Heart left ventricle (tissue), 16 donors: ENCODE measurements at regions not wholly inside any gene's neighbourhood (a gene's known extent, or its start where the extent isn't known, plus 50 kb on each side); places are given as distances from the start of the nearest gene placed in this dataset.

ENCODE experiments used
- ATAC-seq, 4 donors: fragments of 200-7000 bp; cut with Tn5 transposase; one replicate each; pipeline ENCODE4 v1.9.1; 2020 to 2022; ENCODE audit warnings: moderate library complexity in 4 of 4, mild to moderate bottlenecking in 3 of 4, moderate number of reproducible peaks in 1 of 4
- DNase-seq, 5 donors: peaks; one replicate each; pipeline ENCODE4 v3.0.0-alpha.2; 2020
- H3K27ac ChIP-seq, 12 donors: fragments of 200-600 bp; sonication (generic) in 4 of 12; one replicate each; pipeline versions ENCODE4 v1.5.0 to v1.8.0; 2016 to 2022; ENCODE audit warnings: mild to moderate bottlenecking in 2 of 12
- H3K27me3 ChIP-seq, 9 donors: fragments of 200-600 bp; sonication (generic) in 2 of 9; one replicate each; pipeline versions ENCODE4 v1.5.1 to v1.8.0; 2016 to 2022; ENCODE audit warnings: mild to moderate bottlenecking in 3 of 9
- H3K36me3 ChIP-seq, 9 donors: fragments of 200-600 bp; sonication (generic) in 2 of 9; one replicate each; pipeline versions ENCODE4 v1.5.0 to v1.8.0; 2018 to 2022; ENCODE audit warnings: mild to moderate bottlenecking in 2 of 9
- H3K4me1 ChIP-seq, 12 donors: fragments of 200-600 bp; sonication (generic) in 4 of 12; one replicate each; pipeline versions ENCODE4 v1.5.0 to v1.8.0; 2016 to 2022; ENCODE audit warnings: mild to moderate bottlenecking in 3 of 12
- H3K4me3 ChIP-seq, 12 donors: fragments of 200-600 bp; sonication (generic) in 4 of 12; one replicate each; pipeline versions ENCODE4 v1.5.0 to v1.8.0; 2017 to 2022; ENCODE audit warnings: mild to moderate bottlenecking in 9 of 12, moderate library complexity in 4 of 12
- H3K9me3 ChIP-seq, 12 donors: fragments of 200-600 bp; sonication (generic) in 4 of 12; one replicate each; pipeline versions ENCODE4 v1.5.0 to v1.8.0; 2016 to 2022; ENCODE audit warnings: mild to moderate bottlenecking in 1 of 12
- CTCF ChIP-seq, 12 donors: fragments of 200-600 bp; sonication (generic) in 4 of 12; IDR thresholded peaks; one replicate each; pipeline versions ENCODE4 v1.5.0 to v1.8.0; 2018 to 2022; ENCODE audit warnings: antibody characterized with exemption in 12 of 12, mild to moderate bottlenecking in 5 of 12
- POLR2A ChIP-seq, 2 donors: fragments of 450-650 bp; IDR thresholded peaks; one replicate each; pipeline ENCODE4 v1.6.1; 2017; ENCODE audit warnings: antibody characterized with exemption in 2 of 2, mild to moderate bottlenecking in 2 of 2, moderate library complexity in 2 of 2
- WGBS, 4 donors: extraction: QIAGEN DNeasy Blood & Tissue Kit in 2 of 4; methylation state at CpG; one replicate each; pipeline versions ENCODE4 v1.1.5 to v1.1.7; 2013 to 2018; 5-methylcytosine and 5-hydroxymethylcytosine counted together
- intact Hi-C, 10 donors: fragments of 100-400 bp; cut with DNase I; formaldehyde crosslinking; loops; one replicate each; pipeline versions ENCODE4 v1.11.1 to v1.14.2; 2022
- donor health status: ischemic (EF 13 %, LVEDD 7.1; RV severe dilation, severe dysfunction).
- donor health status: healthy with polysubstance abuse.
- donor health status: DM: no; HTN: yes; CAD: no.
- donor health status: DM: no; HTN: no; CAD: no.
- donor health status: ischemic (EF 25% LVEDD 6.9; RV normal size, moderate dysfunction).
- donor health status: ischemic (EF 25% LVEDD 5.7; RV mildly dilated, moderate dysfunction).
- donor health status: healthy.
- donor health status: DM: yes; HTN: yes; CAD: no.
- donor health status: ischemic (EF 35%, LVEDD 5.7; RV mildly dilated, moderate dysfunction).
- donor health status: nonischemic (EF 11% LVEDD 7.7; RV severe dilation, severe dysfunction).
- donor health status: DM: yes; HTN: yes; CAD: no.
- donor health status: PGD.
- donor health status: ischemic (EF 29% LVEDD 5.4; RV normal size, mild dysfunction).
- donor health status: nonischemic (EF 23%, LVEDD 6.1; RV moderate dilation, normal function).

- Histone ChIP-seq H3K27ac (no peak overlapping the region), H3K4me1 (no peaks in the 10 kb centered on the region), H3K4me3 (no peak overlapping the region), H3K27me3 (peaks cover 0 to 5% (median 0%) of the 10 kb centered on the region in 9 donors), H3K36me3 (no peaks in the 10 kb centered on the region), H3K9me3 (peaks cover 0 to 5% (median 0%) of the 10 kb centered on the region in 12 donors)
- DNase-seq (no peak), ATAC-seq (no peak)
- intact Hi-C loops = no loop called here
- TF ChIP-seq CTCF (IDR thresholded peaks at IDR 0.05) = peak in 2 of 12 donors; percentile 15 to 40
- TF ChIP-seq POLR2A (IDR thresholded peaks at IDR 0.05) = no peak
- 84 to 90% (median 87%) methylated on average over 1 of the region's 1 CpG for WGBS, 4 donors
These were observed 257.3 kb downstream of the ZIC3 start for GRCh38 chrX:137823257-137823656.

GRCh38 chrX:137847376-137847775, 281.4 kb downstream of the ZIC3 start:
- ATAC-seq = no peak
- no peak overlapping the region for H3K27ac ChIP-seq
- no peaks in the 10 kb centered on the region for H3K4me1 ChIP-seq
- H3K4me3 ChIP-seq = no peak overlapping the region
- H3K9me3 ChIP-seq = peaks cover 0 to 6% (median 0%) of the 10 kb centered on the region in 12 donors
- no peaks in the 10 kb centered on the region for H3K27me3 ChIP-seq
- TF ChIP-seq CTCF (IDR thresholded peaks at IDR 0.05) = no peak
- no peak for TF ChIP-seq POLR2A (IDR thresholded peaks at IDR 0.05)
- no peak for DNase-seq
- intact Hi-C loops = no loop called here
- 42 to 57% (median 52%) methylated on average over 2 of the region's 2 CpGs for WGBS, 4 donors
- H3K36me3 ChIP-seq = no peaks in the 10 kb centered on the region

- WGBS, 4 donors = 39 to 49% (median 46%) methylated on average over 11 of the region's 11 CpGs
- Histone ChIP-seq H3K9me3 (peaks cover 0 to 6% (median 0%) of the 10 kb centered on the region in 12 donors), H3K27me3 (no peaks in the 10 kb centered on the region), H3K4me3 (no peak overlapping the region), H3K4me1 (no peaks in the 10 kb centered on the region), H3K36me3 (no peaks in the 10 kb centered on the region), H3K27ac (no peak overlapping the region)
- intact Hi-C loops = no loop called here
- DNase-seq = no peak
- no peak for TF ChIP-seq CTCF (IDR thresholded peaks at IDR 0.05)
- no peak for TF ChIP-seq POLR2A (IDR thresholded peaks at IDR 0.05)
- no peak for ATAC-seq
These were observed 282.5 kb downstream of the ZIC3 start for GRCh38 chrX:137848266-137848905.

- intact Hi-C loops = no loop called here
These were observed 286.6 kb downstream of the ZIC3 start for GRCh38 chrX:137852502-137852901.

More at GRCh38 chrX:137852502-137852901, 286.6 kb downstream of the ZIC3 start:
- no peaks in the 10 kb centered on the region for H3K36me3 ChIP-seq
- no peak for TF ChIP-seq POLR2A (IDR thresholded peaks at IDR 0.05)
- TF ChIP-seq CTCF (IDR thresholded peaks at IDR 0.05) = no peak
- H3K4me1 ChIP-seq = no peaks in the 10 kb centered on the region
- no peaks in the 10 kb centered on the region for H3K9me3 ChIP-seq
- 35 to 78% (median 57%) methylated on average over 2 of the region's 2 CpGs for WGBS, 4 donors
- H3K27ac ChIP-seq = no peak overlapping the region
- H3K27me3 ChIP-seq = no peaks in the 10 kb centered on the region
- DNase-seq (no peak), ATAC-seq (no peak)
- H3K4me3 ChIP-seq = no peak overlapping the region
